ENCODE measurements at regions not wholly inside any gene's neighbourhood (a gene's known extent, or its start where the extent isn't known, plus 50 kb on each side); places are given as distances from the start of the nearest gene placed in this dataset.
"Not testable (repeated sequence)": the region's sequence is repeated elsewhere in the genome, so short reads cannot be mapped to it uniquely, and the experiment has no call there.

- DNase-seq (ENCODE audit: low read depth, low spot score) = no peak
Observed at GRCh38 chr13:70792121-70792520, 683.9 kb upstream of the KLHL1 start.

- DNase-seq (ENCODE audit: low read depth, low spot score) = no peak
Observed at GRCh38 chr13:70789751-70790150, 681.5 kb upstream of the KLHL1 start.

- no peak for DNase-seq (ENCODE audit: low read depth, low spot score)
Observed at GRCh38 chr13:70788074-70788473, 679.8 kb upstream of the KLHL1 start.

GRCh38 chr13:70784207-70784989, 676.1 kb upstream of the KLHL1 start:
- DNase-seq (ENCODE audit: low read depth, low spot score) = no peak

GRCh38 chr13:70769817-70770216, 661.6 kb upstream of the KLHL1 start:
- DNase-seq (ENCODE audit: low read depth, low spot score) = no peak

- no peak for DNase-seq (ENCODE audit: low read depth, low spot score)
Observed at GRCh38 chr13:70758932-70759331, 650.7 kb upstream of the KLHL1 start.

GRCh38 chr13:70756088-70756487, 647.8 kb upstream of the KLHL1 start:
- DNase-seq (ENCODE audit: low read depth, low spot score) = no peak

- DNase-seq (ENCODE audit: low read depth, low spot score) = no peak
Observed at GRCh38 chr13:70755456-70755855, 647.2 kb upstream of the KLHL1 start.

- DNase-seq (ENCODE audit: low read depth, low spot score) = no peak
Observed at GRCh38 chr13:70747262-70747661, 639.0 kb upstream of the KLHL1 start.

GRCh38 chr13:70746469-70746868, 638.2 kb upstream of the KLHL1 start:
- not testable (repeated sequence) for DNase-seq (ENCODE audit: low read depth, low spot score)

- no peak for DNase-seq (ENCODE audit: low read depth, low spot score)
Observed at GRCh38 chr13:70736622-70737317, 628.5 kb upstream of the KLHL1 start.

- DNase-seq (ENCODE audit: low read depth, low spot score) = no peak
Observed at GRCh38 chr13:70732611-70733010, 624.4 kb upstream of the KLHL1 start.

- DNase-seq (ENCODE audit: low read depth, low spot score) = no peak
Observed at GRCh38 chr13:70729369-70729768, 621.1 kb upstream of the KLHL1 start.

GRCh38 chr13:70723732-70724131, 615.5 kb upstream of the KLHL1 start:
- no peak for DNase-seq (ENCODE audit: low read depth, low spot score)

- DNase-seq (ENCODE audit: low read depth, low spot score) = no peak
Observed at GRCh38 chr13:70720386-70720785, 612.1 kb upstream of the KLHL1 start.

GRCh38 chr13:70714993-70715392, 606.7 kb upstream of the KLHL1 start:
- DNase-seq (ENCODE audit: low read depth, low spot score) = no peak

- DNase-seq (ENCODE audit: low read depth, low spot score) = no peak
Observed at GRCh38 chr13:70708775-70709174, 600.5 kb upstream of the KLHL1 start.

- no peak for DNase-seq (ENCODE audit: low read depth, low spot score)
Observed at GRCh38 chr13:70703755-70704154, 595.5 kb upstream of the KLHL1 start.

- no peak for DNase-seq (ENCODE audit: low read depth, low spot score)
Observed at GRCh38 chr13:70694996-70695715, 586.9 kb upstream of the KLHL1 start.

GRCh38 chr13:70668983-70669382, 560.7 kb upstream of the KLHL1 start:
- DNase-seq (ENCODE audit: low read depth, low spot score) = no peak

- DNase-seq (ENCODE audit: low read depth, low spot score) = no peak
Observed at GRCh38 chr13:70668293-70668692, 560.0 kb upstream of the KLHL1 start.

- no peak for DNase-seq (ENCODE audit: low read depth, low spot score)
Observed at GRCh38 chr13:70666883-70667556, 558.8 kb upstream of the KLHL1 start.
